Keratinocyte (primary cell): ENCODE measurements at regions not wholly inside any gene's neighbourhood (a gene's known extent, or its start where the extent isn't known, plus 50 kb on each side); places are given as distances from the start of the nearest gene placed in this dataset.

Experiments
- CTCF ChIP-seq, 3 experiments: IDR thresholded peaks in 1 of 3; conservative IDR thresholded peaks in 1 of 3; optimal IDR thresholded peaks in 1 of 3; 2 replicates in 2 of 3; 3 replicates in 1 of 3; pipeline versions ENCODE3 to v1.5.1; 2011; ENCODE audit warnings: low read length in 3 of 3, mild to moderate bottlenecking in 3 of 3, moderate library complexity in 2 of 3, control low read depth in 1 of 3, inconsistent platforms in 1 of 3; ENCODE audit not compliant: insufficient read depth in 2 of 3; ENCODE audit errors: extremely low read depth in 1 of 3
- EZH2 ChIP-seq: IDR thresholded peaks from one replicate; pipeline ENCODE4 v1.6.1; 2012; ENCODE audit warnings: inconsistent platforms, mild to moderate bottlenecking, low read length, moderate library complexity

GRCh38 chr11:21640491-21640890 is 552.4 kb upstream of the ANO5 start:
- no peak for TF ChIP-seq CTCF (optimal IDR thresholded peaks at IDR 0.05 in 1 of 3, IDR thresholded peaks at IDR 0.05 in 1 of 3, conservative IDR thresholded peaks at IDR 0.05 in 1 of 3; ENCODE audit: extremely low read depth in 1 of 3, insufficient read depth in 2 of 3, low read length in 3 of 3)
- no peak for TF ChIP-seq EZH2
